GM23248 (cell line): ENCODE measurements at regions not wholly inside any gene's neighbourhood (a gene's known extent, or its start where the extent isn't known, plus 50 kb on each side); places are given as distances from the start of the nearest gene placed in this dataset.

Experiments used
- EZH2 ChIP-seq: fragments of 200-600 bp; sonication (generic); IDR thresholded peaks from 2 replicates; pipeline ENCODE4 v1.6.1; 2018; ENCODE audit warnings: antibody characterized with exemption, mild to moderate bottlenecking; ENCODE audit not compliant: insufficient read depth, poor library complexity, severe bottlenecking
- EZH2phosphoT487 ChIP-seq: fragments of 200-600 bp; sonication (generic); IDR thresholded peaks from 2 replicates; pipeline ENCODE4 v1.6.1; 2018; ENCODE audit warnings: antibody characterized with exemption, moderate library complexity, mild to moderate bottlenecking, low read depth; ENCODE audit not compliant: insufficient read depth

DNA sequence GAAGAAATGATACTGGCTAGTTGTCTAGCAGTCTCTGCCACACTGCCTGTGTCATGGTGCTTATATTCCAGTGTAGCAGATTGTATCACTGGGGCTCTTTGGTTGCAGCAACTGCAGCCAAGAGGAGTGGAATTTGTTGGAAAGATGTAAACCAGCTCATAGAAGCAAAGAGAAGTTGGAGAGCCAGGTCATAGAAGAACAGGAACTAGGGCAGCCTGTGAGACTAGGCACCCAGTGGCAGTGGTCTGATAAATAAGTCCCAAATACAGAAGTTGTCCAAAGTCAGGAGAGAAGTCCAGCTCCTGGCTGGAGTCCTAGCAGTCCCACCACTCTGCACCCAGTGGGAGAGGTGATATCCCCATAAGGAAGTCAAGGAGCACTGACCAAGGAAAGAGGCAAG lies 172.5 kb upstream of the ARID2 start:
- TF ChIP-seq EZH2 (no peak), EZH2phosphoT487 (no peak)
